ENCODE measurements at regions not wholly inside any gene's neighbourhood (a gene's known extent, or its start where the extent isn't known, plus 50 kb on each side); places are given as distances from the start of the nearest gene placed in this dataset.

- no peaks in the 10 kb centered on the region for H3K27me3 ChIP-seq (ENCODE audit: control insufficient read depth, insufficient read depth, low read length)
- H3K36me3 ChIP-seq (ENCODE audit: control insufficient read depth, insufficient read depth, low read length), result no peaks in the 10 kb centered on the region
- no peaks in the 10 kb centered on the region for H3K4me1 ChIP-seq (ENCODE audit: control insufficient read depth, insufficient read depth, low read length)
- no peaks in the 10 kb centered on the region for H3K9me3 ChIP-seq (ENCODE audit: control insufficient read depth, low read length)
- no peak overlapping the region for H3K4me3 ChIP-seq (ENCODE audit: low read length)
- H3K9ac ChIP-seq (ENCODE audit: low read length), result no peak overlapping the region
Observed at GRCh38 chr13:50711131-50711815, 132.2 kb downstream of the DLEU7 start.

- Histone ChIP-seq H3K9me3 (ENCODE audit: control insufficient read depth, low read length) (no peaks in the 10 kb centered on the region), H3K4me1 (ENCODE audit: control insufficient read depth, insufficient read depth, low read length) (no peaks in the 10 kb centered on the region), H3K36me3 (ENCODE audit: control insufficient read depth, insufficient read depth, low read length) (no peaks in the 10 kb centered on the region), H3K4me3 (ENCODE audit: low read length) (no peak overlapping the region), H3K27me3 (ENCODE audit: control insufficient read depth, insufficient read depth, low read length) (no peaks in the 10 kb centered on the region), H3K9ac (ENCODE audit: low read length) (no peak overlapping the region)
Observed at GRCh38 chr13:50711996-50712395, 131.5 kb downstream of the DLEU7 start.

GRCh38 chr13:50712456-50712855 is 131.0 kb downstream of the DLEU7 start:
- H3K9me3 ChIP-seq (ENCODE audit: control insufficient read depth, low read length), result no peaks in the 10 kb centered on the region
- no peak overlapping the region for H3K4me3 ChIP-seq (ENCODE audit: low read length)
- no peak overlapping the region for H3K9ac ChIP-seq (ENCODE audit: low read length)

DNA sequence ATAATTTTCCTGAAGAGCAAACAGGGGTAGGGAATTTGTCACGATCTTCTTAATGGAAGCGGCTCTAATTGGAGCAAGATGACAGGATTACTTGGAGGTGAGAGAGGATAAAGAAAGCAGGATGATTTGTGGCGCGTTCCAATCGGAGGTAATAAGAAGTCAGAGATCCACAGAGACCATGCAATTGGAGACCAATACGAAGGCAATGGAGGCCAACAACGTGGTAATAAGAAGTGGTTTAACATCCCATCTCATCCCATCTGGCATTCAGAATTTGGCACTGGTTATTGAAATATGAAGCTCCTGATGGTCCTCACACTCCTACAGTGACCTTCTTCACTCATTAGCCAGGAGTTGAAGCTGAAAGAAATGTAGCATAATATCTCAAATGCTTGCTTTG is 130.6 kb downstream of the DLEU7 start:
- no peaks in the 10 kb centered on the region for H3K27me3 ChIP-seq (ENCODE audit: control insufficient read depth, insufficient read depth, low read length)
- H3K36me3 ChIP-seq (ENCODE audit: control insufficient read depth, insufficient read depth, low read length), result no peaks in the 10 kb centered on the region
- no peaks in the 10 kb centered on the region for H3K4me1 ChIP-seq (ENCODE audit: control insufficient read depth, insufficient read depth, low read length)
- H3K9me3 ChIP-seq (ENCODE audit: control insufficient read depth, low read length), result no peaks in the 10 kb centered on the region
- no peak overlapping the region for H3K9ac ChIP-seq (ENCODE audit: low read length)
- H3K4me3 ChIP-seq (ENCODE audit: low read length), result no peak overlapping the region

More at GRCh38 chr13:50712456-50712855, 131.0 kb downstream of the DLEU7 start:
- H3K36me3 ChIP-seq (ENCODE audit: control insufficient read depth, insufficient read depth, low read length), result no peaks in the 10 kb centered on the region
- H3K4me1 ChIP-seq (ENCODE audit: control insufficient read depth, insufficient read depth, low read length), result no peaks in the 10 kb centered on the region
- H3K27me3 ChIP-seq (ENCODE audit: control insufficient read depth, insufficient read depth, low read length), result no peaks in the 10 kb centered on the region

- H3K36me3 ChIP-seq (ENCODE audit: control insufficient read depth, insufficient read depth, low read length), result no peaks in the 10 kb centered on the region
- no peaks in the 10 kb centered on the region for H3K27me3 ChIP-seq (ENCODE audit: control insufficient read depth, insufficient read depth, low read length)
- no peak overlapping the region for H3K4me3 ChIP-seq (ENCODE audit: low read length)
- no peaks in the 10 kb centered on the region for H3K9me3 ChIP-seq (ENCODE audit: control insufficient read depth, low read length)
- no peaks in the 10 kb centered on the region for H3K4me1 ChIP-seq (ENCODE audit: control insufficient read depth, insufficient read depth, low read length)
- no peak overlapping the region for H3K9ac ChIP-seq (ENCODE audit: low read length)
Observed at GRCh38 chr13:50713523-50714248, 129.8 kb downstream of the DLEU7 start.

DNA sequence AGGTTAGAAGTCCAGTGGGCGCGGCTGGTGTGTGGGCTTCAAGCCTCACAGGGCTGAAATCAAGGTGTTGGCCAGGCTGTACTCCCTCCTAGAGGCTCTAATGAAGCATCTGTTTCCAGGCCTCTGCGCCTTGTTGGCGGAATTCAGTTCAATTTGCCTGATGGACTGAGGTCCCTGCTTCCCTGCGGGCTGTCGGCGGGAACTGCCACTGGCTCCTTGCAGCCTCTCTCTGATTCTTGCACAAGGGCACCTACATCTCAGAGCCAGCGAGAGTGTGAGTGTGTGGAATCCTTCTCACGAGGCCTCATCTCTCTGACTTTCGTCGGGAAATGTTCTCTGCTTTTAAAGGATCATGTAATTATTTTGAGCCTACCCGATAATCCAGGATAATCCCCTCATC is 128.6 kb downstream of the DLEU7 start:
- no peaks in the 10 kb centered on the region for H3K36me3 ChIP-seq (ENCODE audit: control insufficient read depth, insufficient read depth, low read length)
- H3K9ac ChIP-seq (ENCODE audit: low read length), result no peak overlapping the region
- no peak overlapping the region for H3K4me3 ChIP-seq (ENCODE audit: low read length)
- no peaks in the 10 kb centered on the region for H3K27me3 ChIP-seq (ENCODE audit: control insufficient read depth, insufficient read depth, low read length)
- no peaks in the 10 kb centered on the region for H3K9me3 ChIP-seq (ENCODE audit: control insufficient read depth, low read length)
- no peaks in the 10 kb centered on the region for H3K4me1 ChIP-seq (ENCODE audit: control insufficient read depth, insufficient read depth, low read length)

DNA sequence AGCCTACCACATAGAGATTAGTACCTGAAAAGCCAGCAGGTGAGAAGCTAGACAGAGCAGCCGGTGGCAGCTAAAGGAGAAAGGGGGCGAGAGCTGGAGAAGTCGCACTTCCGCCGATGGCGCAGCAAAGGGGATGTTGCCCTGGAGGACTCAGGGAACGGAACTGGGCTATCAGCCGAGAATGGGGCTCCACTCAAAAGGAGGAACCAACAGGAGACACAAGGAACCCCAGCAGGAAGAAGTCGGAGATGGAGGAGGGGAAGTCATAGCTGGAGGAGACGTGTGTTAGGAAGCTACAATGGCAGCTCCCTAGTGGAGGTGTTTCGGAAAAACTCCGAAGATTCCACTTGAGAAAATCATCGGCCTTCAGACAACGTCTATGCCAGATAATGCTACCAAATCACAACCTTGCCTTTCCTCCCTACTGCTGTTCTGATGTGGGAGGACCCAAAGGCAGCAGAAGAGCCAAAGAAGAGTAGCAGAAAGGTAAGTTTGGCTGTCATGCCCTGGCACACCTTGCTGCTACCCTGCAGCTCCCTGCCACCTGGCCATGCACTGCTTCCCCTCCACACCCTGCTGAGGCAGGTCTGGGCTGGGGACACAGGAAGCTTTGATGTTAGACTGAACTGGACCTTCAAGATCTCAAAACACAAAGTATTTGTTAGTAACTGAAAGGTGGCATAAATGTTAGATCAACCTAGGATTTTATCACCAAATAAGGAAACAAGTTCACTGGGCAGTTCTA is 127.9 kb downstream of the DLEU7 start:
- H3K9me3 ChIP-seq (ENCODE audit: control insufficient read depth, low read length), result no peaks in the 10 kb centered on the region
- no peaks in the 10 kb centered on the region for H3K4me1 ChIP-seq (ENCODE audit: control insufficient read depth, insufficient read depth, low read length)
- H3K36me3 ChIP-seq (ENCODE audit: control insufficient read depth, insufficient read depth, low read length), result no peaks in the 10 kb centered on the region
- no peaks in the 10 kb centered on the region for H3K27me3 ChIP-seq (ENCODE audit: control insufficient read depth, insufficient read depth, low read length)
- no peak overlapping the region for H3K9ac ChIP-seq (ENCODE audit: low read length)
- H3K4me3 ChIP-seq (ENCODE audit: low read length), result no peak overlapping the region

- H3K4me1 ChIP-seq (ENCODE audit: control insufficient read depth, insufficient read depth, low read length), result no peaks in the 10 kb centered on the region
Observed at GRCh38 chr13:50720861-50721671, 122.4 kb downstream of the DLEU7 start.

DNA sequence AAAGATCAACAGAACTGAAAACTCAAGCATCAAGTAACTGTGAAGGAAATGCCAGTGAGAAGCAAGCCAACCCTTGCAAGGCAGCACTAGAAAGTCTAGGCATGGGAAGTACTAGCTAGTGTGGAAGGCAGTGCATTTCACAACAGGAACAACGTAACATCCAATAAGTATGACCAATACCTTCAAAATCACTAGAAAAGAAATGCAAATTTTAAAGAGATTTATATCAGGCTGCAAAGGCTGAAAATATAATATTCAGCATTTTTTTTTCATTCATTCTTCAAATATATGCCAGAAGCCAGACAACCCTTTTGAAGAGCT is 121.9 kb downstream of the DLEU7 start:
- no peaks in the 10 kb centered on the region for H3K4me1 ChIP-seq (ENCODE audit: control insufficient read depth, insufficient read depth, low read length)
- H3K9ac ChIP-seq (ENCODE audit: low read length), result no peak overlapping the region
- no peak overlapping the region for H3K4me3 ChIP-seq (ENCODE audit: low read length)
- H3K27me3 ChIP-seq (ENCODE audit: control insufficient read depth, insufficient read depth, low read length), result no peaks in the 10 kb centered on the region
- H3K36me3 ChIP-seq (ENCODE audit: control insufficient read depth, insufficient read depth, low read length), result no peaks in the 10 kb centered on the region
- no peaks in the 10 kb centered on the region for H3K9me3 ChIP-seq (ENCODE audit: control insufficient read depth, low read length)

More at GRCh38 chr13:50720861-50721671, 122.4 kb downstream of the DLEU7 start:
- no peaks in the 10 kb centered on the region for H3K9me3 ChIP-seq (ENCODE audit: control insufficient read depth, low read length)
- H3K4me3 ChIP-seq (ENCODE audit: low read length), result no peak overlapping the region
- no peaks in the 10 kb centered on the region for H3K27me3 ChIP-seq (ENCODE audit: control insufficient read depth, insufficient read depth, low read length)
- H3K36me3 ChIP-seq (ENCODE audit: control insufficient read depth, insufficient read depth, low read length), result no peaks in the 10 kb centered on the region
- no peak overlapping the region for H3K9ac ChIP-seq (ENCODE audit: low read length)

- Histone ChIP-seq H3K4me3 (ENCODE audit: low read length) (no peak overlapping the region), H3K4me1 (ENCODE audit: control insufficient read depth, insufficient read depth, low read length) (no peaks in the 10 kb centered on the region), H3K9me3 (ENCODE audit: control insufficient read depth, low read length) (no peaks in the 10 kb centered on the region), H3K9ac (ENCODE audit: low read length) (no peak overlapping the region), H3K27me3 (ENCODE audit: control insufficient read depth, insufficient read depth, low read length) (no peaks in the 10 kb centered on the region), H3K36me3 (ENCODE audit: control insufficient read depth, insufficient read depth, low read length) (no peaks in the 10 kb centered on the region)
Observed at GRCh38 chr13:50722440-50723125, 120.9 kb downstream of the DLEU7 start.

- Histone ChIP-seq H3K9me3 (ENCODE audit: control insufficient read depth, low read length) (no peaks in the 10 kb centered on the region), H3K36me3 (ENCODE audit: control insufficient read depth, insufficient read depth, low read length) (no peaks in the 10 kb centered on the region), H3K4me3 (ENCODE audit: low read length) (no peak overlapping the region)
Observed at GRCh38 chr13:50724438-50724837, 119.1 kb downstream of the DLEU7 start.

More at GRCh38 chr13:50724438-50724837, 119.1 kb downstream of the DLEU7 start:
- H3K27me3 ChIP-seq (ENCODE audit: control insufficient read depth, insufficient read depth, low read length), result no peaks in the 10 kb centered on the region
- H3K4me1 ChIP-seq (ENCODE audit: control insufficient read depth, insufficient read depth, low read length), result no peaks in the 10 kb centered on the region
- H3K9ac ChIP-seq (ENCODE audit: low read length), result no peak overlapping the region
